HepG2 (cell line): ENCODE measurements at regions not wholly inside any gene's neighbourhood (a gene's known extent, or its start where the extent isn't known, plus 50 kb on each side); places are given as distances from the start of the nearest gene placed in this dataset.

Experiments
- ATAC-seq: fragments of 200-7000 bp; cut with Tn5 transposase; 3 replicates; pipeline ENCODE4 v1.9.1; 2020; ENCODE audit warnings: mild to moderate bottlenecking, moderate library complexity
- BruUV-seq: library from RNA; stranded (reverse); fragments of 400-500 nt; replicated peaks from 2 replicates; lab custom pipeline; 2021; lab: Mats Ljungman, UMichigan
- CTCF ChIA-PET: fragments of 300-600 bp; formaldehyde crosslinking; extraction: SDS; loops from one replicate; lab custom pipeline; 2021; ENCODE audit warnings: low total read pairs, inconsistent platforms, low intra/inter-chr PET ratio; lab: Yijun Ruan, JAX
- POLR2A ChIA-PET: fragments of 350-600 bp; sonication (Branson Sonifier 250); formaldehyde crosslinking; loops from one replicate; lab custom pipeline; 2020; ENCODE audit warnings: antibody characterized with exemption, inconsistent platforms; lab: Yijun Ruan, JAX
- DNase-seq: peaks from one replicate; pipeline ENCODE4 v3.0.0-alpha.2; 2015; ENCODE audit warnings: low spot score
- FAIRE-seq: peaks from 3 replicates; lab custom pipeline; 2011; peaks lifted over from hg19 to GRCh38; lab: Jason Lieb, UNC
- H2AFZ ChIP-seq: one replicate; pipeline ENCODE4 v1.6.1; 2011; ENCODE audit warnings: low read length, inconsistent platforms
- H3K27ac ChIP-seq: fragments of 300-600 bp; 3 replicates; pipeline ENCODE4 v1.8.0; 2011; ENCODE audit warnings: mixed run types, mild to moderate bottlenecking, mixed read lengths, low read length, inconsistent platforms; ENCODE audit not compliant: insufficient read depth; ENCODE audit errors: extremely low read length
- H3K27me3 ChIP-seq, 2 experiments: fragments of 200-600 bp in 1 of 2; 2 replicates in 1 of 2; 3 replicates in 1 of 2; pipeline versions ENCODE4 v1.6.0 to v1.8.0; 2011; ENCODE audit warnings: low read length in 2 of 2, mild to moderate bottlenecking in 2 of 2, moderate library complexity in 2 of 2, inconsistent platforms in 1 of 2; ENCODE audit not compliant: insufficient read depth in 2 of 2, control insufficient read depth in 1 of 2
- H3K36me3 ChIP-seq, 2 experiments: fragments of 200-600 bp in 1 of 2; replicated peaks in 1 of 2; 2 replicates in 1 of 2; 3 replicates in 1 of 2; pipeline versions ENCODE4 v1.5.1 to v1.8.0; 2011; ENCODE audit warnings: low read length in 2 of 2, inconsistent platforms in 1 of 2; ENCODE audit not compliant: insufficient read depth in 2 of 2, control insufficient read depth in 1 of 2
- H3K4me1 ChIP-seq: 2 replicates; pipeline ENCODE4 v1.5.1; 2012; ENCODE audit warnings: low read length, inconsistent platforms; ENCODE audit not compliant: insufficient read depth
- H3K4me2 ChIP-seq: 2 replicates; pipeline ENCODE4 v1.6.0; 2011; ENCODE audit warnings: low read depth, low read length, inconsistent platforms
- H3K4me3 ChIP-seq, 3 experiments: fragments of 200-600 bp in 1 of 3; sonication (generic), shearing (Covaris generic) in 1 of 3; replicated peaks in 1 of 3; 2 replicates each; pipeline ENCODE4 v1.5.1; 2011 to 2016; ENCODE audit warnings: low read length in 3 of 3, inconsistent platforms in 2 of 3, low read depth in 2 of 3, mild to moderate bottlenecking in 2 of 3, control low read depth in 1 of 3, mixed read lengths in 1 of 3; ENCODE audit not compliant: insufficient read depth in 1 of 3
- H3K79me2 ChIP-seq: one replicate; pipeline ENCODE4 v1.6.1; 2011; ENCODE audit warnings: low read length, inconsistent platforms; ENCODE audit not compliant: insufficient read depth
- H3K9ac ChIP-seq: 2 replicates; pipeline ENCODE4 v1.6.0; 2011; ENCODE audit warnings: mild to moderate bottlenecking, low read depth, low read length, inconsistent platforms; ENCODE audit not compliant: insufficient read depth
- H3K9me3 ChIP-seq: 2 replicates; pipeline ENCODE4 v1.5.1; 2012; ENCODE audit warnings: mild to moderate bottlenecking, low read length
- H4K20me1 ChIP-seq: 2 replicates; pipeline ENCODE4 v1.6.0; 2011; ENCODE audit warnings: inconsistent platforms, mild to moderate bottlenecking, low read length, moderate library complexity; ENCODE audit not compliant: insufficient read depth
- HMG20B ChIP-seq: conservative IDR thresholded peaks from 2 replicates; pipeline ENCODE4 v1.6.1; 2016; ENCODE audit warnings: missing genetic modification reagents, missing compliant biosample characterization
- KLF12 ChIP-seq: sonication (generic); formaldehyde crosslinking; IDR thresholded peaks from 2 replicates; pipeline ENCODE4 v1.4.0; 2020; ENCODE audit warnings: missing genetic modification reagents, borderline replicate concordance
- PATZ1 ChIP-seq: sonication (generic); formaldehyde crosslinking; IDR thresholded peaks from 2 replicates; pipeline ENCODE4 v1.4.0; 2020; ENCODE audit warnings: missing genetic modification reagents
- in situ Hi-C: cut with HindIII; loops from 2 replicates; pipeline ENCODE4 v1.10.0; 2017; ENCODE audit warnings: low pct_unique_long_range_greater_than_20kb; ENCODE audit not compliant: extremely low pct_ligation_motif_present
- intact Hi-C: fragments of 100-400 bp; cut with micrococcal nuclease; formaldehyde crosslinking; loops from one replicate; pipeline ENCODE4 v1.10.0; 2022; ENCODE audit not compliant: unreplicated experiment
- TF ChIP-seq, protein P1 (sequence below): sonication (generic); formaldehyde crosslinking; IDR thresholded peaks from 2 replicates; pipeline ENCODE4 v1.4.0; 2020; ENCODE audit warnings: missing genetic modification reagents, mild to moderate bottlenecking, borderline replicate concordance
- TF ChIP-seq, protein P2 (sequence below): sonication (generic); formaldehyde crosslinking; IDR thresholded peaks from 2 replicates; pipeline ENCODE4 v1.5.0; 2020; ENCODE audit warnings: mild to moderate bottlenecking, missing genetic modification reagents
- TF ChIP-seq, protein P3 (sequence below), 2 experiments: fragments of 450-650 bp in 1 of 2; sonication (generic) in 1 of 2; formaldehyde crosslinking in 1 of 2; IDR thresholded peaks; 2 replicates each; pipeline versions ENCODE4 v1.6.1 to v1.8.0; 2016 to 2022; ENCODE audit warnings: antibody characterized with exemption in 1 of 2, mild to moderate bottlenecking in 1 of 2, missing genetic modification reagents in 1 of 2
- TF ChIP-seq, protein P4 (sequence below): sonication (generic); formaldehyde crosslinking; IDR thresholded peaks from 2 replicates; pipeline ENCODE4 v1.9.0; 2021; ENCODE audit warnings: missing genetic modification reagents, borderline replicate concordance

- ATAC-seq (no peak), FAIRE-seq (no peak), DNase-seq (no peak)
- H3K4me3 ChIP-seq = no peak overlapping the region
- no peaks in the 10 kb centered on the region for H3K36me3 ChIP-seq
- in situ Hi-C loops = no loop called here
- H4K20me1 ChIP-seq = no peaks in the 10 kb centered on the region
- H3K9ac ChIP-seq = no peak overlapping the region
- CTCF ChIA-PET = no interaction called here
- no peaks in the 10 kb centered on the region for H3K4me1 ChIP-seq
- H2AFZ ChIP-seq = no peak overlapping the region
- H3K27me3 ChIP-seq = peaks cover 0 to 9% of the 10 kb centered on the region in 2 experiments; a peak in 2 of 5 replicates
- no peak overlapping the region for H3K4me2 ChIP-seq
- H3K27ac ChIP-seq = no peak overlapping the region
- H3K79me2 ChIP-seq = no peaks in the 10 kb centered on the region
- H3K9me3 ChIP-seq = no peaks in the 10 kb centered on the region
- POLR2A ChIA-PET = no interaction called here
- BruUV-seq = no TSS peak
- intact Hi-C loops = no loop called here
- TF ChIP-seq PATZ1 = no peak
- TF ChIP-seq, protein P1, sequence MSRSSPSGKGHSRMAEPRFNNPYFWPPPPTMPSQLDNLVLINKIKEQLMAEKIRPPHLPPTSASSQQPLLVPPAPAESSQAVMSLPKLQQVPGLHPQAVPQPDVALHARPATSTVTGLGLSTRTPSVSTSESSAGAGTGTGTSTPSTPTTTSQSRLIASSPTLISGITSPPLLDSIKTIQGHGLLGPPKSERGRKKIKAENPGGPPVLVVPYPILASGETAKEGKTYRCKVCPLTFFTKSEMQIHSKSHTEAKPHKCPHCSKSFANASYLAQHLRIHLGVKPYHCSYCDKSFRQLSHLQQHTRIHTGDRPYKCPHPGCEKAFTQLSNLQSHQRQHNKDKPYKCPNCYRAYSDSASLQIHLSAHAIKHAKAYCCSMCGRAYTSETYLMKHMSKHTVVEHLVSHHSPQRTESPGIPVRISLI (CRISPR knock-in tag) = no peak
- no peak for TF ChIP-seq HMG20B (CRISPR knock-in tag)
- no peak for TF ChIP-seq KLF12 (CRISPR knock-in tag)
- TF ChIP-seq, protein P2, sequence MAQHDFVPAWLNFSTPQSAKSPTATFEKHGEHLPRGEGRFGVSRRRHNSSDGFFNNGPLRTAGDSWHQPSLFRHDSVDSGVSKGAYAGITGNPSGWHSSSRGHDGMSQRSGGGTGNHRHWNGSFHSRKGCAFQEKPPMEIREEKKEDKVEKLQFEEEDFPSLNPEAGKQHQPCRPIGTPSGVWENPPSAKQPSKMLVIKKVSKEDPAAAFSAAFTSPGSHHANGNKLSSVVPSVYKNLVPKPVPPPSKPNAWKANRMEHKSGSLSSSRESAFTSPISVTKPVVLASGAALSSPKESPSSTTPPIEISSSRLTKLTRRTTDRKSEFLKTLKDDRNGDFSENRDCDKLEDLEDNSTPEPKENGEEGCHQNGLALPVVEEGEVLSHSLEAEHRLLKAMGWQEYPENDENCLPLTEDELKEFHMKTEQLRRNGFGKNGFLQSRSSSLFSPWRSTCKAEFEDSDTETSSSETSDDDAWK = no peak
- TF ChIP-seq, protein P3, sequence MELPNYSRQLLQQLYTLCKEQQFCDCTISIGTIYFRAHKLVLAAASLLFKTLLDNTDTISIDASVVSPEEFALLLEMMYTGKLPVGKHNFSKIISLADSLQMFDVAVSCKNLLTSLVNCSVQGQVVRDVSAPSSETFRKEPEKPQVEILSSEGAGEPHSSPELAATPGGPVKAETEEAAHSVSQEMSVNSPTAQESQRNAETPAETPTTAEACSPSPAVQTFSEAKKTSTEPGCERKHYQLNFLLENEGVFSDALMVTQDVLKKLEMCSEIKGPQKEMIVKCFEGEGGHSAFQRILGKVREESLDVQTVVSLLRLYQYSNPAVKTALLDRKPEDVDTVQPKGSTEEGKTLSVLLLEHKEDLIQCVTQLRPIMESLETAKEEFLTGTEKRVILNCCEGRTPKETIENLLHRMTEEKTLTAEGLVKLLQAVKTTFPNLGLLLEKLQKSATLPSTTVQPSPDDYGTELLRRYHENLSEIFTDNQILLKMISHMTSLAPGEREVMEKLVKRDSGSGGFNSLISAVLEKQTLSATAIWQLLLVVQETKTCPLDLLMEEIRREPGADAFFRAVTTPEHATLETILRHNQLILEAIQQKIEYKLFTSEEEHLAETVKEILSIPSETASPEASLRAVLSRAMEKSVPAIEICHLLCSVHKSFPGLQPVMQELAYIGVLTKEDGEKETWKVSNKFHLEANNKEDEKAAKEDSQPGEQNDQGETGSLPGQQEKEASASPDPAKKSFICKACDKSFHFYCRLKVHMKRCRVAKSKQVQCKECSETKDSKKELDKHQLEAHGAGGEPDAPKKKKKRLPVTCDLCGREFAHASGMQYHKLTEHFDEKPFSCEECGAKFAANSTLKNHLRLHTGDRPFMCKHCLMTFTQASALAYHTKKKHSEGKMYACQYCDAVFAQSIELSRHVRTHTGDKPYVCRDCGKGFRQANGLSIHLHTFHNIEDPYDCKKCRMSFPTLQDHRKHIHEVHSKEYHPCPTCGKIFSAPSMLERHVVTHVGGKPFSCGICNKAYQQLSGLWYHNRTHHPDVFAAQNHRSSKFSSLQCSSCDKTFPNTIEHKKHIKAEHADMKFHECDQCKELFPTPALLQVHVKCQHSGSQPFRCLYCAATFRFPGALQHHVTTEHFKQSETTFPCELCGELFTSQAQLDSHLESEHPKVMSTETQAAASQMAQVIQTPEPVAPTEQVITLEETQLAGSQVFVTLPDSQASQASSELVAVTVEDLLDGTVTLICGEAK (IDR thresholded peaks at IDR 0.05) = no peak
- TF ChIP-seq, protein P3 (CRISPR knock-in tag; IDR thresholded peaks at IDR 0.05) = no peak
- TF ChIP-seq, protein P4, sequence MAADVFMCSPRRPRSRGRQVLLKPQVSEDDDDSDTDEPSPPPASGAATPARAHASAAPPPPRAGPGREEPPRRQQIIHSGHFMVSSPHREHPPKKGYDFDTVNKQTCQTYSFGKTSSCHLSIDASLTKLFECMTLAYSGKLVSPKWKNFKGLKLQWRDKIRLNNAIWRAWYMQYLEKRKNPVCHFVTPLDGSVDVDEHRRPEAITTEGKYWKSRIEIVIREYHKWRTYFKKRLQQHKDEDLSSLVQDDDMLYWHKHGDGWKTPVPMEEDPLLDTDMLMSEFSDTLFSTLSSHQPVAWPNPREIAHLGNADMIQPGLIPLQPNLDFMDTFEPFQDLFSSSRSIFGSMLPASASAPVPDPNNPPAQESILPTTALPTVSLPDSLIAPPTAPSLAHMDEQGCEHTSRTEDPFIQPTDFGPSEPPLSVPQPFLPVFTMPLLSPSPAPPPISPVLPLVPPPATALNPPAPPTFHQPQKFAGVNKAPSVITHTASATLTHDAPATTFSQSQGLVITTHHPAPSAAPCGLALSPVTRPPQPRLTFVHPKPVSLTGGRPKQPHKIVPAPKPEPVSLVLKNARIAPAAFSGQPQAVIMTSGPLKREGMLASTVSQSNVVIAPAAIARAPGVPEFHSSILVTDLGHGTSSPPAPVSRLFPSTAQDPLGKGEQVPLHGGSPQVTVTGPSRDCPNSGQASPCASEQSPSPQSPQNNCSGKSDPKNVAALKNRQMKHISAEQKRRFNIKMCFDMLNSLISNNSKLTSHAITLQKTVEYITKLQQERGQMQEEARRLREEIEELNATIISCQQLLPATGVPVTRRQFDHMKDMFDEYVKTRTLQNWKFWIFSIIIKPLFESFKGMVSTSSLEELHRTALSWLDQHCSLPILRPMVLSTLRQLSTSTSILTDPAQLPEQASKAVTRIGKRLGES = no peak
Observed at GRCh38 chr9:19614294-19614693, 174.5 kb downstream of the SLC24A2 start.
